NOMO-1 treated with dmso at 0.1 percent for 144 hours (cell line): ENCODE measurements at regions not wholly inside any gene's neighbourhood (a gene's known extent, or its start where the extent isn't known, plus 50 kb on each side); places are given as distances from the start of the nearest gene placed in this dataset.
"Not testable (repeated sequence)": the region's sequence is repeated elsewhere in the genome, so short reads cannot be mapped to it uniquely, and the experiment has no call there.

Experiments used
- DNase-seq: peaks from one replicate; lab custom pipeline; 2025; ENCODE audit not compliant: unreplicated experiment; lab: John Stamatoyannopoulos, UW

- DNase-seq, result no peak
Observed at GRCh38 chr5:164073081-164073480, 567.7 kb downstream of the MAT2B start.

- DNase-seq, result no peak
Observed at GRCh38 chr5:164076556-164076955, 571.1 kb downstream of the MAT2B start.

- DNase-seq, result no peak
Observed at GRCh38 chr5:164090358-164090757, 584.9 kb downstream of the MAT2B start.

GRCh38 chr5:164091836-164092235 is 586.4 kb downstream of the MAT2B start:
- DNase-seq, result no peak

- no peak for DNase-seq
Observed at GRCh38 chr5:164094291-164094690, 588.9 kb downstream of the MAT2B start.

- no peak for DNase-seq
Observed at GRCh38 chr5:164097749-164098148, 592.3 kb downstream of the MAT2B start.

GRCh38 chr5:164098531-164098930 is 593.1 kb downstream of the MAT2B start:
- DNase-seq, result no peak

GRCh38 chr5:164098979-164099378 is 593.6 kb downstream of the MAT2B start:
- DNase-seq, result no peak

- no peak for DNase-seq
Observed at GRCh38 chr5:164115420-164115819, 610.0 kb downstream of the MAT2B start.

- DNase-seq, result no peak
Observed at GRCh38 chr5:164119806-164120447, 614.5 kb downstream of the MAT2B start.

- no peak for DNase-seq
Observed at GRCh38 chr5:164127527-164127926, 622.1 kb downstream of the MAT2B start.

GRCh38 chr5:164132358-164132757 is 626.9 kb downstream of the MAT2B start:
- no peak for DNase-seq

- no peak for DNase-seq
Observed at GRCh38 chr5:164137095-164137494, 631.7 kb downstream of the MAT2B start.

GRCh38 chr5:164139423-164139822 is 634.0 kb downstream of the MAT2B start:
- DNase-seq, result no peak

- DNase-seq, result no peak
Observed at GRCh38 chr5:164145458-164145857, 640.0 kb downstream of the MAT2B start.

GRCh38 chr5:164146223-164146622 is 640.8 kb downstream of the MAT2B start:
- DNase-seq, result no peak

- no peak for DNase-seq
Observed at GRCh38 chr5:164148292-164148691, 642.9 kb downstream of the MAT2B start.

GRCh38 chr5:164152539-164152938 is 647.1 kb downstream of the MAT2B start:
- DNase-seq, result not testable (repeated sequence)

GRCh38 chr5:164153469-164154172 is 648.2 kb downstream of the MAT2B start:
- no peak for DNase-seq

- DNase-seq, result no peak
Observed at GRCh38 chr5:164170814-164171213, 665.4 kb downstream of the MAT2B start.

GRCh38 chr5:164175083-164175482 is 669.7 kb downstream of the MAT2B start:
- DNase-seq, result no peak

GRCh38 chr5:164179406-164179805 is 674.0 kb downstream of the MAT2B start:
- no peak for DNase-seq

GRCh38 chr5:164181604-164182003 is 676.2 kb downstream of the MAT2B start:
- no peak for DNase-seq
